BE2C (cell line): ENCODE measurements at regions not wholly inside any gene's neighbourhood (a gene's known extent, or its start where the extent isn't known, plus 50 kb on each side); places are given as distances from the start of the nearest gene placed in this dataset.
"Not testable (repeated sequence)": the region's sequence is repeated elsewhere in the genome, so short reads cannot be mapped to it uniquely, and the experiment has no call there.

Source experiments
- DNase-seq: peaks from one replicate; pipeline ENCODE4 v3.0.0-alpha.2; 2020
- H3K27me3 ChIP-seq: fragments of 250-450 bp; sonication (Bioruptor Pico); 2 replicates; pipeline ENCODE4 v1.5.1; 2020; ENCODE audit warnings: mild to moderate bottlenecking
- H3K36me3 ChIP-seq: fragments of 250-450 bp; sonication (Bioruptor Pico); 2 replicates; pipeline ENCODE4 v1.5.1; 2020; ENCODE audit warnings: mild to moderate bottlenecking
- H3K4me1 ChIP-seq: fragments of 250-450 bp; sonication (Bioruptor Pico); 2 replicates; pipeline ENCODE4 v1.5.1; 2020
- H3K4me3 ChIP-seq: 2 replicates; pipeline ENCODE4 v1.5.1; 2011; ENCODE audit warnings: low read depth, low read length
- H3K9me3 ChIP-seq: fragments of 250-450 bp; sonication (Bioruptor Pico); 2 replicates; pipeline ENCODE4 v1.5.1; 2020
- CTCF ChIP-seq: IDR thresholded peaks from 2 replicates; pipeline ENCODE4 v1.5.1; 2012; ENCODE audit warnings: mild to moderate bottlenecking, low read depth, low read length

GRCh38 chr10:59975918-59976317 is 69.6 kb upstream of the CCDC6 start:
- not testable (repeated sequence) for DNase-seq, H3K4me3 ChIP-seq, H3K27me3 ChIP-seq, H3K36me3 ChIP-seq, H3K4me1 ChIP-seq, H3K9me3 ChIP-seq

GRCh38 chr10:59971915-59972314 is 65.6 kb upstream of the CCDC6 start:
- no peak for DNase-seq
- TF ChIP-seq CTCF: no peak
- H3K4me1 ChIP-seq: peaks cover under 1% of the 10 kb centered on the region
- H3K9me3 ChIP-seq: no peaks in the 10 kb centered on the region
- H3K36me3 ChIP-seq: no peaks in the 10 kb centered on the region
- no peak overlapping the region for H3K4me3 ChIP-seq
- H3K27me3 ChIP-seq: no peaks in the 10 kb centered on the region

GRCh38 chr10:59970396-59971368 is 64.3 kb upstream of the CCDC6 start:
- Histone ChIP-seq H3K4me3 (no peak overlapping the region), H3K4me1 (peaks cover 13% of the 10 kb centered on the region), H3K9me3 (no peaks in the 10 kb centered on the region), H3K36me3 (no peaks in the 10 kb centered on the region), H3K27me3 (no peaks in the 10 kb centered on the region)
- DNase-seq: no peak
- no peak for TF ChIP-seq CTCF

GRCh38 chr10:59968705-59969104 is 62.3 kb upstream of the CCDC6 start:
- Histone ChIP-seq H3K36me3 (no peaks in the 10 kb centered on the region), H3K27me3 (no peaks in the 10 kb centered on the region), H3K4me1 (peaks cover 16% of the 10 kb centered on the region), H3K9me3 (no peaks in the 10 kb centered on the region), H3K4me3 (no peak overlapping the region)
- TF ChIP-seq CTCF: no peak
- DNase-seq: no peak

- no peaks in the 10 kb centered on the region for H3K36me3 ChIP-seq
- H3K4me3 ChIP-seq: no peak overlapping the region
- H3K9me3 ChIP-seq: no peaks in the 10 kb centered on the region
- no peak for DNase-seq
- H3K4me1 ChIP-seq: peaks cover 16% of the 10 kb centered on the region
- no peak for TF ChIP-seq CTCF
- no peaks in the 10 kb centered on the region for H3K27me3 ChIP-seq
These were observed 60.7 kb upstream of the CCDC6 start for GRCh38 chr10:59967079-59967478.

- no peaks in the 10 kb centered on the region for H3K27me3 ChIP-seq
- H3K4me3 ChIP-seq: no peak overlapping the region
- peak; percentile 36 for DNase-seq
- TF ChIP-seq CTCF: no peak
- H3K36me3 ChIP-seq: no peaks in the 10 kb centered on the region
- H3K9me3 ChIP-seq: no peaks in the 10 kb centered on the region
- H3K4me1 ChIP-seq: peaks cover 16% of the 10 kb centered on the region
These were observed 59.7 kb upstream of the CCDC6 start for GRCh38 chr10:59965899-59966650.
